Keratinocyte (primary cell): ENCODE measurements at regions not wholly inside any gene's neighbourhood (a gene's known extent, or its start where the extent isn't known, plus 50 kb on each side); places are given as distances from the start of the nearest gene placed in this dataset.

ENCODE experiments used
- CTCF ChIP-seq, 3 experiments: IDR thresholded peaks in 1 of 3; conservative IDR thresholded peaks in 1 of 3; optimal IDR thresholded peaks in 1 of 3; 2 replicates in 2 of 3; 3 replicates in 1 of 3; pipeline versions ENCODE3 to v1.5.1; 2011; ENCODE audit warnings: low read length in 3 of 3, mild to moderate bottlenecking in 3 of 3, moderate library complexity in 2 of 3, control low read depth in 1 of 3, inconsistent platforms in 1 of 3; ENCODE audit not compliant: insufficient read depth in 2 of 3; ENCODE audit errors: extremely low read depth in 1 of 3
- EZH2 ChIP-seq: IDR thresholded peaks from one replicate; pipeline ENCODE4 v1.6.1; 2012; ENCODE audit warnings: inconsistent platforms, mild to moderate bottlenecking, low read length, moderate library complexity

DNA sequence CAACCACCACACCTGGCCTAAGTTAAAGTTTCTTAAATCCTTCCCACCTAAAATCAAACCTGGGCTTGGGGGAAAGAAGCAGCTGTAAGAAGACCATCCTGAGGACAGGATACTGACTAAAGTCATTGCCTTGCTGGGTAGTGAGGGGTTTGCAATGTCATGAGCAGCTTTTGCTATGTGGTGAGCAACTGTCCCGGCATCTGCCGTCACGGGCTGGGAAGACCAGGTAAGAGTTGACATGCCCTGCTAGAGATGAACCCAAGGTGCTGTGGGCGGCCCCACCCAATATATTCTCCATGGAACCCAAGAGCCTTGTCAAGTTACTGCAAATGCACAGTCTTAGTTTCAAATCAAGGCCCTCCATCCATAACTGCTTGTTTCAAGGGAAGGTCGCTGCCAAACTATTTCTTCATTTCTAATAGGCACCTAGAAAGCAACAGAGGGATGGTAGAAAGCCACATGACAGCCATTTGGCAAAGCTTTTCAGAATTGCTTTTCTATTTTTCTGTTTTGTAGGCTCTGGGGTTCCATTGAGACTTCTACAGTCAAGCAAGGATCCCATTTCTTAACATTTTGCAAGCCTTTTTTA is 357.8 kb upstream of the JARID2 start:
- TF ChIP-seq CTCF (optimal IDR thresholded peaks at IDR 0.05 in 1 of 3, IDR thresholded peaks at IDR 0.05 in 1 of 3, conservative IDR thresholded peaks at IDR 0.05 in 1 of 3; ENCODE audit: extremely low read depth in 1 of 3, insufficient read depth in 2 of 3, low read length in 3 of 3) (no peak), EZH2 (no peak)
